HepG2 (cell line): ENCODE measurements at regions not wholly inside any gene's neighbourhood (a gene's known extent, or its start where the extent isn't known, plus 50 kb on each side); places are given as distances from the start of the nearest gene placed in this dataset.

Experiments used
- ATAC-seq: fragments of 200-7000 bp; cut with Tn5 transposase; 3 replicates; pipeline ENCODE4 v1.9.1; 2020; ENCODE audit warnings: mild to moderate bottlenecking, moderate library complexity
- BruUV-seq: library from RNA; stranded (reverse); fragments of 400-500 nt; replicated peaks from 2 replicates; lab custom pipeline; 2021; lab: Mats Ljungman, UMichigan
- CTCF ChIA-PET: fragments of 300-600 bp; formaldehyde crosslinking; extraction: SDS; loops from one replicate; lab custom pipeline; 2021; ENCODE audit warnings: low total read pairs, inconsistent platforms, low intra/inter-chr PET ratio; lab: Yijun Ruan, JAX
- POLR2A ChIA-PET: fragments of 350-600 bp; sonication (Branson Sonifier 250); formaldehyde crosslinking; loops from one replicate; lab custom pipeline; 2020; ENCODE audit warnings: antibody characterized with exemption, inconsistent platforms; lab: Yijun Ruan, JAX
- DNase-seq: peaks from one replicate; pipeline ENCODE4 v3.0.0-alpha.2; 2015; ENCODE audit warnings: low spot score
- FAIRE-seq: peaks from 3 replicates; lab custom pipeline; 2011; peaks lifted over from hg19 to GRCh38; lab: Jason Lieb, UNC
- H2AFZ ChIP-seq: one replicate; pipeline ENCODE4 v1.6.1; 2011; ENCODE audit warnings: low read length, inconsistent platforms
- H3K27ac ChIP-seq: fragments of 300-600 bp; 3 replicates; pipeline ENCODE4 v1.8.0; 2011; ENCODE audit warnings: mixed run types, mild to moderate bottlenecking, mixed read lengths, low read length, inconsistent platforms; ENCODE audit not compliant: insufficient read depth; ENCODE audit errors: extremely low read length
- H3K27me3 ChIP-seq, 2 experiments: fragments of 200-600 bp in 1 of 2; 2 replicates in 1 of 2; 3 replicates in 1 of 2; pipeline versions ENCODE4 v1.6.0 to v1.8.0; 2011; ENCODE audit warnings: low read length in 2 of 2, mild to moderate bottlenecking in 2 of 2, moderate library complexity in 2 of 2, inconsistent platforms in 1 of 2; ENCODE audit not compliant: insufficient read depth in 2 of 2, control insufficient read depth in 1 of 2
- H3K36me3 ChIP-seq, 2 experiments: fragments of 200-600 bp in 1 of 2; replicated peaks in 1 of 2; 2 replicates in 1 of 2; 3 replicates in 1 of 2; pipeline versions ENCODE4 v1.5.1 to v1.8.0; 2011; ENCODE audit warnings: low read length in 2 of 2, inconsistent platforms in 1 of 2; ENCODE audit not compliant: insufficient read depth in 2 of 2, control insufficient read depth in 1 of 2
- H3K4me1 ChIP-seq: 2 replicates; pipeline ENCODE4 v1.5.1; 2012; ENCODE audit warnings: low read length, inconsistent platforms; ENCODE audit not compliant: insufficient read depth
- H3K4me2 ChIP-seq: 2 replicates; pipeline ENCODE4 v1.6.0; 2011; ENCODE audit warnings: low read depth, low read length, inconsistent platforms
- H3K4me3 ChIP-seq, 3 experiments: fragments of 200-600 bp in 1 of 3; sonication (generic), shearing (Covaris generic) in 1 of 3; replicated peaks in 1 of 3; 2 replicates each; pipeline ENCODE4 v1.5.1; 2011 to 2016; ENCODE audit warnings: low read length in 3 of 3, inconsistent platforms in 2 of 3, low read depth in 2 of 3, mild to moderate bottlenecking in 2 of 3, control low read depth in 1 of 3, mixed read lengths in 1 of 3; ENCODE audit not compliant: insufficient read depth in 1 of 3
- H3K79me2 ChIP-seq: one replicate; pipeline ENCODE4 v1.6.1; 2011; ENCODE audit warnings: low read length, inconsistent platforms; ENCODE audit not compliant: insufficient read depth
- H3K9ac ChIP-seq: 2 replicates; pipeline ENCODE4 v1.6.0; 2011; ENCODE audit warnings: mild to moderate bottlenecking, low read depth, low read length, inconsistent platforms; ENCODE audit not compliant: insufficient read depth
- H3K9me3 ChIP-seq: 2 replicates; pipeline ENCODE4 v1.5.1; 2012; ENCODE audit warnings: mild to moderate bottlenecking, low read length
- H4K20me1 ChIP-seq: 2 replicates; pipeline ENCODE4 v1.6.0; 2011; ENCODE audit warnings: inconsistent platforms, mild to moderate bottlenecking, low read length, moderate library complexity; ENCODE audit not compliant: insufficient read depth
- ATF2 ChIP-seq: sonication (generic); formaldehyde crosslinking; IDR thresholded peaks from 2 replicates; pipeline ENCODE4 v1.4.0; 2020; ENCODE audit warnings: missing genetic modification reagents
- ATF7 ChIP-seq, 2 experiments: fragments of 450-650 bp in 1 of 2; sonication (generic) in 1 of 2; formaldehyde crosslinking in 1 of 2; IDR thresholded peaks; 2 replicates each; pipeline versions ENCODE4 v1.4.0 to v1.6.1; 2016 to 2020; ENCODE audit warnings: antibody characterized with exemption in 1 of 2, mild to moderate bottlenecking in 1 of 2, missing genetic modification reagents in 1 of 2
- CEBPG ChIP-seq: IDR thresholded peaks from 2 replicates; pipeline ENCODE4 v1.6.1; 2016
- FOSL2 ChIP-seq: sonication (generic); formaldehyde crosslinking; IDR thresholded peaks from 2 replicates; pipeline ENCODE4 v1.4.0; 2020; ENCODE audit warnings: missing genetic modification reagents
- GATAD2A ChIP-seq: IDR thresholded peaks from 2 replicates; pipeline ENCODE4 v1.6.1; 2016
- MAFF ChIP-seq: IDR thresholded peaks from 2 replicates; pipeline ENCODE4 v1.6.1; 2011; ENCODE audit warnings: low read depth, low read length, improper control_type of control experiment
- MNT ChIP-seq: fragments of 450-650 bp; IDR thresholded peaks from 2 replicates; pipeline ENCODE4 v1.6.1; 2016
- PHF21A ChIP-seq: sonication (generic); formaldehyde crosslinking; IDR thresholded peaks from 2 replicates; pipeline ENCODE4 v1.5.0; 2020; ENCODE audit warnings: mild to moderate bottlenecking, missing genetic modification reagents
- POGZ ChIP-seq: sonication (generic); formaldehyde crosslinking; IDR thresholded peaks from 2 replicates; pipeline ENCODE4 v1.4.0; 2020; ENCODE audit warnings: mild to moderate bottlenecking, missing genetic modification reagents
- RCOR2 ChIP-seq: IDR thresholded peaks from 2 replicates; pipeline ENCODE4 v1.6.1; 2016; ENCODE audit warnings: missing biosample characterization, missing genetic modification reagents
- SOX13 ChIP-seq, 3 experiments: fragments of 450-650 bp in 1 of 3; sonication (generic) in 1 of 3; formaldehyde crosslinking in 1 of 3; IDR thresholded peaks in 2 of 3; conservative IDR thresholded peaks in 1 of 3; 2 replicates each; pipeline versions ENCODE4 v1.5.0 to v1.6.1; 2016 to 2020; ENCODE audit warnings: antibody characterized with exemption in 1 of 3, mild to moderate bottlenecking in 1 of 3, missing compliant biosample characterization in 1 of 3, missing genetic modification reagents in 1 of 3, moderate library complexity in 1 of 3
- ZMYM4 ChIP-seq: sonication (generic); formaldehyde crosslinking; IDR thresholded peaks from 2 replicates; pipeline ENCODE4 v1.8.1; 2023; ENCODE audit warnings: mild to moderate bottlenecking, missing genetic modification reagents
- ZNF121 ChIP-seq: sonication (generic); formaldehyde crosslinking; IDR thresholded peaks from 2 replicates; pipeline ENCODE4 v1.5.0; 2020; ENCODE audit warnings: mild to moderate bottlenecking, missing genetic modification reagents
- ZNF678 ChIP-seq: sonication (generic); formaldehyde crosslinking; IDR thresholded peaks from 2 replicates; pipeline ENCODE4 v1.4.0; 2020; ENCODE audit warnings: mild to moderate bottlenecking, missing genetic modification reagents
- ZXDC ChIP-seq: sonication (generic); formaldehyde crosslinking; IDR thresholded peaks from 2 replicates; pipeline ENCODE4 v1.5.0; 2020; ENCODE audit warnings: mild to moderate bottlenecking, missing genetic modification reagents
- WGBS: methylation state at CpG from one replicate; pipeline ENCODE4 v1.1.6; 2017; ENCODE audit warnings: low lambda C conversion rate; 5-methylcytosine and 5-hydroxymethylcytosine counted together
- in situ Hi-C: cut with HindIII; loops from 2 replicates; pipeline ENCODE4 v1.10.0; 2017; ENCODE audit warnings: low pct_unique_long_range_greater_than_20kb; ENCODE audit not compliant: extremely low pct_ligation_motif_present
- intact Hi-C: fragments of 100-400 bp; cut with micrococcal nuclease; formaldehyde crosslinking; loops from one replicate; pipeline ENCODE4 v1.10.0; 2022; ENCODE audit not compliant: unreplicated experiment

GRCh38 chr7:130946114-130946513 is 212.1 kb upstream of the KLF14 start:
- Histone ChIP-seq H3K9me3 (no peaks in the 10 kb centered on the region), H2AFZ (no peak overlapping the region), H3K79me2 (peaks cover 26% of the 10 kb centered on the region), H3K27me3 (no peaks in the 10 kb centered on the region), H3K9ac (no peak overlapping the region), H3K27ac (no peak overlapping the region), H4K20me1 (no peaks in the 10 kb centered on the region; the same call in 1 of the 2 replicates), H3K4me3 (no peak overlapping the region), H3K36me3 (peaks cover 4 to 7% of the 10 kb centered on the region in 2 experiments; a peak in 3 of 5 replicates), H3K4me1 (peaks cover 63% of the 10 kb centered on the region), H3K4me2 (no peak overlapping the region)
- BruUV-seq = no TSS peak
- in situ Hi-C loops (no loop called here), intact Hi-C loops (no loop called here)
- POLR2A ChIA-PET = interaction anchor here (0.8 to 1.4 kb wide), 4 partner anchors 9 to 46 kb away, joined by 3 to 4 read pairs (median 4); no protein-coding TSS in a partner anchor
- DNase-seq (peak; percentile 31), ATAC-seq (peak; percentile 17; the same call in 1 of the 3 replicates), FAIRE-seq (peak; percentile 60)
- CTCF ChIA-PET = no interaction called here
- WGBS = 6% methylated on average over 1 of the region's 1 CpG
- TF ChIP-seq POGZ (CRISPR knock-in tag) = peak; percentile 51; the same call in 1 of the 2 replicates
- no peak for TF ChIP-seq MNT
- TF ChIP-seq ZMYM4 (CRISPR knock-in tag) = 0 out of 2 replicates have a peak, but pooled peaks have one; percentile 14
- TF ChIP-seq ZNF678 (CRISPR knock-in tag) = no peak
- no peak for TF ChIP-seq ZXDC
- TF ChIP-seq ZNF121 (CRISPR knock-in tag) = peak; percentile 93
- 0 out of 2 replicates have a peak, but pooled peaks have one; percentile 18 for TF ChIP-seq PHF21A
- TF ChIP-seq FOSL2 (CRISPR knock-in tag) = peak; percentile 51
- peak; percentile 64; the same call in 1 of the 2 replicates for TF ChIP-seq GATAD2A (CRISPR knock-in tag)
- TF ChIP-seq ATF2 (CRISPR knock-in tag) = peak; percentile 73; the same call in 1 of the 2 replicates
- no peak for TF ChIP-seq SOX13 (IDR thresholded peaks at IDR 0.05)
- TF ChIP-seq SOX13 (CRISPR knock-in tag; conservative IDR thresholded peaks at IDR 0.05 in 1 of 2, IDR thresholded peaks at IDR 0.05 in 1 of 2) = peak in 1 of 2 experiments; percentile 23; a peak in 1 of 4 replicates
- TF ChIP-seq ATF7 (IDR thresholded peaks at IDR 0.05) = peak; percentile 42
- TF ChIP-seq ATF7 (CRISPR knock-in tag; IDR thresholded peaks at IDR 0.05) = no peak
- TF ChIP-seq CEBPG (CRISPR knock-in tag) = peak; percentile 88
- 0 out of 2 replicates have a peak, but pooled peaks have one; percentile 17 for TF ChIP-seq RCOR2 (CRISPR knock-in tag)
- TF ChIP-seq MAFF = peak; percentile 71
